Choroid plexus epithelial cell (primary cell): ENCODE measurements at regions not wholly inside any gene's neighbourhood (a gene's known extent, or its start where the extent isn't known, plus 50 kb on each side); places are given as distances from the start of the nearest gene placed in this dataset.

Source experiments
- DNase-seq: peaks from one replicate; pipeline ENCODE4 v3.0.0-alpha.2; 2010; ENCODE audit warnings: low read depth
- H3K4me3 ChIP-seq: 2 replicates; pipeline ENCODE4 v1.5.1; 2011; ENCODE audit warnings: low read depth, mild to moderate bottlenecking, control low read depth, low read length, moderate library complexity
- CTCF ChIP-seq: conservative IDR thresholded peaks from 2 replicates; pipeline ENCODE4 v1.5.1; 2011; ENCODE audit warnings: low read depth, mild to moderate bottlenecking, control low read depth, inconsistent platforms, low read length, moderate library complexity

- no peak for TF ChIP-seq CTCF
- DNase-seq, result no peak
- no peak overlapping the region for H3K4me3 ChIP-seq
Observed at GRCh38 chr18:6546229-6546628, 131.5 kb upstream of the L3MBTL4 start.

DNA sequence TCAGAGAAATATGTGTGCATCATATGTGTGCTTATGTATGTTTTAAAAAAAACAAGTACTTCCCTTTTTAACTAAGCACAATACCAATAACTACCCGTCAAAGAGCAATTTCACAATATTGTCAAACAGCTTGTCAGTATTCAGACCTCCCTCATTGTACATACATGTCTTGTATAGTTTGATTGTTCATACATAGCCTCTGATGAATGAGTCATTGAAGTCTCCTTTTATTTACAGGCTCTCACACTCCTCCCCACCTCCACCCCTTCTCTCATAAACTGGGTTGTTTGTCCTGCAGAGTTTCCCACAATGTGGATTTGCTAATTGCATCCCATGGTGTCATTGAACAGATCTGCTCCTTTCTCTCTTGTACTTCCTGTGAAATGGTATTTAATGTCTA lies 132.8 kb upstream of the L3MBTL4 start:
- DNase-seq, result no peak
- no peak for TF ChIP-seq CTCF
- H3K4me3 ChIP-seq, result no peak overlapping the region

DNA sequence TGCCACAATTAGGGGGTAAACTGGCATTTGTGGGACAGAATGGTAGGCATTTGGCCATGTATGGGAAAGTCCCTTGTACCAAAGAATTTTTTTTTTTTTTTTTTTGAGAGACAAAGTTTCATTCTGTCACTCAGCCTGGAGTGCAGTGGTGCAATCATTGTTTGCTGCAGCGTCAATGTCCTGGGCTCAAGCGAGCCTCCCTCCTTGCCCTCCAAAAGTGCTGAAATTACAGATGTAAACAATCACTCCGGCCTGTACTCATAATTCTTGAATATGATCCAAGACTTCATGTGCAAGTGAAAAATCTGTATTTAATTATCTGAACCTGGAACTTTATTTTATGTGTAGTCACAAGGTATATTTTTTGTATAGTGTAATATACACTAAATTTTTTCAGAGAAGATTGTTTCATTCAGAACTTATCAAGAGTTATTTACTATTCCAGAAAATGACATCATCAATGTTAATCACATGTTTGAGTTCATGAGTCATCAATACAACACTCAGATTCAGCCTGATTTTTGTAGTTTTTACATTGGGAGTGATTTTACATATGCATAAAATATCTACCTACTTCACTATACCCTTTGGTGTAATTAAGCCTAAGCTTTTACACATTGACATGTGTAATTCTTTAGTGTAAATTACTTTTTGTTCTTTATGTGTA lies 138.7 kb upstream of the L3MBTL4 start:
- H3K4me3 ChIP-seq, result no peak overlapping the region
- peak; percentile 32 for DNase-seq
- no peak for TF ChIP-seq CTCF

- TF ChIP-seq CTCF, result no peak
- no peak for DNase-seq
- no peak overlapping the region for H3K4me3 ChIP-seq
Observed at GRCh38 chr18:6557057-6557769, 142.5 kb upstream of the L3MBTL4 start.

- TF ChIP-seq CTCF, result no peak
Observed at GRCh38 chr18:6557770-6558248, 143.1 kb upstream of the L3MBTL4 start.

DNA sequence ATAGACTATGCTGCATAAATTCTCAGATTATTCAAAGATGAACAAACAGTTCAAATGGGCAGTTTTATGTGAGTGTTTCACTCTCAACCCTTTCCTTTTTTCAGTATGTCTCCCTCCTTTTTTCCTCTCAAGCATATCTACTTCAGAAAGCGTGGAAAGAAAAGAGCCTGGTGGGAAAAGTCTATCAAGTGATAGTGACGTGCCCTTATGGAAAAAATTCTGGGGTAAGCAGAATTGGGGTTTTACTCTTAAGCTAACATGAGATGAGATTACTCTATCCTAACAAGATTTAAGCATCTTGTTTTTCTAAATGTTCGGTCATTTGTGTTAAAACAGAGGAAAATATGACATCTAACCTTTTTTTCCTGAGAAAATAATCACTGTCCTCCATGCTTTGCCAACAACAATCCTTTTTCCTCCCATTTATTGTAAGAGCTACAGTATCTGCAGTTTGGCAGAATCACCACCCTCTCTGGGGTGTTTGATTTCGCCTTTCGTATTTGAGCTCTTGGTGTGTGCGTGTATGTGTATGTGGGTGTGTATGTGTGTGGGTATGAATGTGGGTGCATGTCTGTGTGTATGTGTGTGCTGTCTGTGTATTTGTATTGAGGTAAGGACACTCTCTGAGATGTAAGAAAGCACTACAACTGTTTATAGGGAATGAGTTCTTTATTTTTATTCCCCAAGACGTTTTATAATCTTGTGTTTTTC lies 143.9 kb upstream of the L3MBTL4 start:
- DNase-seq, result no peak
- TF ChIP-seq CTCF, result no peak
- no peak overlapping the region for H3K4me3 ChIP-seq

More at GRCh38 chr18:6557770-6558248, 143.1 kb upstream of the L3MBTL4 start:
- H3K4me3 ChIP-seq, result no peak overlapping the region
- DNase-seq, result peak; percentile 41
